T-cell (primary cell): ENCODE measurements at regions not wholly inside any gene's neighbourhood (a gene's known extent, or its start where the extent isn't known, plus 50 kb on each side); places are given as distances from the start of the nearest gene placed in this dataset.

Experiments
- ATAC-seq, 4 experiments: fragments of 200-7000 bp in 3 of 4; fragments of 150-1000 bp in 1 of 4; cut with Tn5 transposase; replicated peaks in 1 of 4; 1 replicate in 3 of 4; 2 replicates in 1 of 4; pipeline ENCODE4 v1.10.0; 2021; ENCODE audit warnings: moderate library complexity in 3 of 4, mild to moderate bottlenecking in 2 of 4, moderate number of reproducible peaks in 1 of 4
- CTCF ChIA-PET, 2 donors: fragments of 300-600 bp; sonication (Branson Sonifier 250); formaldehyde crosslinking; loops; one replicate each; lab custom pipeline; 2022; ENCODE audit warnings: antibody characterized with exemption in 2 of 2; lab: Charles Lee
- POLR2A ChIA-PET, 2 donors: fragments of 300-600 bp; sonication (Branson Sonifier 250); formaldehyde crosslinking; loops; one replicate each; lab custom pipeline; 2022; ENCODE audit warnings: antibody characterized with exemption in 2 of 2; lab: Charles Lee
- DNase-seq, 35 experiments: peaks; one replicate each; pipeline versions ENCODE4 v3.0.0 to v3.0.0-alpha.2; 2013 to 2023
- H3K27ac ChIP-seq: one replicate; pipeline ENCODE4 v1.5.1; 2013; ENCODE audit warnings: low read length
- H3K27me3 ChIP-seq, 2 experiments: replicated peaks in 1 of 2; 1 replicate in 1 of 2; 2 replicates in 1 of 2; pipeline versions ENCODE4 v1.6.1 to v1.7.0; 2013; ENCODE audit warnings: low read length in 1 of 2, mixed read lengths in 1 of 2; ENCODE audit not compliant: control insufficient read depth in 2 of 2, insufficient read depth in 2 of 2; ENCODE audit errors: extremely low read depth in 1 of 2
- H3K36me3 ChIP-seq, 2 donors: 1 replicate in 1 of 2; 2 replicates in 1 of 2; pipeline versions ENCODE4 v1.6.1 to v1.7.0; 2013; ENCODE audit warnings: low read length in 1 of 2; ENCODE audit not compliant: control insufficient read depth in 2 of 2, insufficient read depth in 1 of 2; ENCODE audit errors: extremely low read depth in 1 of 2
- H3K4me1 ChIP-seq, 2 experiments: 1 replicate in 1 of 2; 2 replicates in 1 of 2; pipeline versions ENCODE4 v1.6.1 to v1.7.0; 2013; ENCODE audit warnings: low read length in 2 of 2, mixed read lengths in 1 of 2; ENCODE audit not compliant: insufficient read depth in 2 of 2, control insufficient read depth in 1 of 2; ENCODE audit errors: extremely low read depth in 1 of 2
- H3K4me3 ChIP-seq, 2 donors: 1 replicate in 1 of 2; 2 replicates in 1 of 2; pipeline versions ENCODE4 v1.5.1 to v1.7.0; 2013; ENCODE audit warnings: mild to moderate bottlenecking in 2 of 2, low read length in 1 of 2, moderate library complexity in 1 of 2; ENCODE audit not compliant: control insufficient read depth in 1 of 2; ENCODE audit errors: extremely low read depth in 1 of 2
- H3K9me3 ChIP-seq: 2 replicates; pipeline ENCODE4 v1.7.0; 2013
- H3K27ac Mint-ChIP-seq, 2 donors: one replicate each; pipeline ENCODE4 v1.8.0; 2020 to 2021; ENCODE audit warnings: mild to moderate bottlenecking in 2 of 2, mixed read lengths in 2 of 2
- H3K27me3 Mint-ChIP-seq, 2 donors: one replicate each; pipeline ENCODE4 v1.8.0; 2021 to 2022; ENCODE audit warnings: mixed read lengths in 2 of 2
- H3K36me3 Mint-ChIP-seq: one replicate; pipeline ENCODE4 v1.8.0; 2021; ENCODE audit warnings: mixed read lengths
- H3K4me1 Mint-ChIP-seq, 3 donors: one replicate each; pipeline ENCODE4 v1.8.0; 2020 to 2022; ENCODE audit warnings: mixed read lengths in 3 of 3, mild to moderate bottlenecking in 1 of 3
- H3K4me3 Mint-ChIP-seq, 3 donors: one replicate each; pipeline ENCODE4 v1.8.0; 2020 to 2022; ENCODE audit warnings: mild to moderate bottlenecking in 3 of 3, mixed read lengths in 3 of 3, moderate library complexity in 3 of 3
- H3K9me3 Mint-ChIP-seq, 3 donors: one replicate each; pipeline ENCODE4 v1.8.0; 2020 to 2022; ENCODE audit warnings: mixed read lengths in 3 of 3
- WGBS: methylation state at CpG from one replicate; pipeline ENCODE4 v1.1.5; 2013; ENCODE audit warnings: missing lambda C conversion rate; ENCODE audit not compliant: insufficient coverage; 5-methylcytosine and 5-hydroxymethylcytosine counted together

DNA sequence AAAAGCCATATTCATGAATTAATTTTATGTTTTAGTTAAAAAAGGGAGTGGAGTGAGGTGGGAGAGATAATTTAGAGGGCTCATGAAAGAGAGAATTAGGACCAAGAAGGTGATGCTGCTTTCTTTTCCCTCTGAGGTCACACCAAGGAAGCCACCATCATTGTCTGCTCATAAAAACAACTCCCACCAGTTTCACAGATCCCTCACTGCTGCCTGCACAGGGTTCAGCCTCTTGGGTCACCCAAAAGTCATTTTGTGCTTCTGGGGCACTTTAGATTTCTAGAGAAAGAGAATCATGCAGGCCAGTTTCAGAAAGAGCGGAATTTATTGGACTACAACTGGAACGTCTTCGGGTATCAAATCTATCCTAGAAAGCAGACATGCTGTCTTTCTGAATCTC, 241.4 kb upstream of the EOMES start:
- H3K9me3 ChIP-seq, result no peaks in the 10 kb centered on the region
- H3K36me3 Mint-ChIP-seq, result no peaks in the 10 kb centered on the region
- ChIA-PET POLR2A (no interaction called here), CTCF (no interaction called here)
- no peak overlapping the region for H3K4me3 Mint-ChIP-seq
- H3K36me3 ChIP-seq, result no peaks in the 10 kb centered on the region
- H3K4me1 Mint-ChIP-seq, result no peaks in the 10 kb centered on the region
- no peak overlapping the region for H3K4me3 ChIP-seq
- DNase-seq (no peak), ATAC-seq (no peak)
- no peaks in the 10 kb centered on the region for H3K9me3 Mint-ChIP-seq
- 40% methylated on average over 3 of the region's 3 CpGs for WGBS
- no peak overlapping the region for H3K27ac Mint-ChIP-seq
- H3K27ac ChIP-seq, result no peak overlapping the region
- H3K27me3 Mint-ChIP-seq, result no peaks in the 10 kb centered on the region
- no peaks in the 10 kb centered on the region for H3K4me1 ChIP-seq
- no peaks in the 10 kb centered on the region for H3K27me3 ChIP-seq

DNA sequence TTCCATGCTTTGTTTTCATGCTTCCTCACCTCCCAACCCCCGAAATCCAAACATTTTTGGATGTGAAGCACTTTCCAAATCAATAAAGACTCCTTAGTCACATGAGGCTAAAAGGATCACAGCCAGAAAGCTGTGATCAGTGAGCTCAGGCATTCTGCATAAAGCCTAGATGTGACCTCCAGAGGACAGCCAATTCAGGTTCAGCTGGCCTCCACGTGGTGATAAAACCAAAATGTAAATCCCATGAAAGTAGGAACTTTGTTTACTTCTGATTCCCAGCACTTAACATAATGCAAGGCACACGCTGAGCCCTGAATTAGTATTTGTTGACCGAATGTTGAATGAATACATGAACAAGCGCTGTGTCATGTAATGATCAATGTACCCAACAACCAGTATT, 249.5 kb upstream of the EOMES start:
- CTCF ChIA-PET, result no interaction called here
- Histone ChIP-seq H3K27ac (no peak overlapping the region), H3K4me3 (no peak overlapping the region), H3K36me3 (no peaks in the 10 kb centered on the region), H3K4me1 (no peaks in the 10 kb centered on the region), H3K27me3 (no peaks in the 10 kb centered on the region), H3K9me3 (no peaks in the 10 kb centered on the region)
- DNase-seq (no peak), ATAC-seq (no peak)
- POLR2A ChIA-PET, result no interaction called here
- no peaks in the 10 kb centered on the region for H3K9me3 Mint-ChIP-seq
- H3K36me3 Mint-ChIP-seq, result no peaks in the 10 kb centered on the region
- peaks cover 0 to 9% (median 0%) of the 10 kb centered on the region in 3 donors for H3K4me1 Mint-ChIP-seq
- no peak overlapping the region for H3K4me3 Mint-ChIP-seq
- no peak overlapping the region for H3K27ac Mint-ChIP-seq
- whole genome bisulfite sequencing, result 65% methylated on average over 2 of the region's 5 CpGs
- H3K27me3 Mint-ChIP-seq, result no peaks in the 10 kb centered on the region

DNA sequence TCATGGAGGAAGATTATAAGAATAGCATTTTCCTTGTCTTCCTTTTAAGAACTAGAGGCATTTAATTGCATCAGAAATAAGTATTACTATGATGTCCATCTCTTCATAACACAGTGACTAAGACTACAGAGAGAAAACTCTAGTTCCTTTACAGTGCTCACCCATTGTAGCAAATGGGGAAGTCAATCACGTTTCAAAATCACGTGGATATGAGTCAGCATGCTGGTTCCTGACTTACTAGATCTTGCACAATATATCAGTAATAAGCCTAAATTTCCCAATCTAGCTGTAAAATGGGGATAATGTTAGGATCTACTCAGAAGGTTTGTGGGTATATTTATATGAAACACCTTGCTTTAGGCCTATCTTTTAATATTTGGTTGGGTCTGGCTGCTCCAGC, 254.8 kb upstream of the EOMES start:
- Histone ChIP-seq H3K9me3 (no peaks in the 10 kb centered on the region), H3K4me1 (no peaks in the 10 kb centered on the region), H3K36me3 (no peaks in the 10 kb centered on the region), H3K27ac (no peak overlapping the region), H3K4me3 (no peak overlapping the region), H3K27me3 (no peaks in the 10 kb centered on the region)
- Mint-ChIP-seq H3K36me3 (no peaks in the 10 kb centered on the region), H3K4me3 (no peak overlapping the region), H3K4me1 (peaks cover 0 to 6% (median 0%) of the 10 kb centered on the region in 3 donors), H3K9me3 (peaks cover 0 to 2% (median 0%) of the 10 kb centered on the region in 3 donors), H3K27me3 (no peaks in the 10 kb centered on the region), H3K27ac (no peak overlapping the region)
- ATAC-seq (no peak), DNase-seq (no peak)
- CTCF ChIA-PET, result no interaction called here
- WGBS, result no CpG with 5 or more reads among the region's 2 CpGs
- POLR2A ChIA-PET, result no interaction called here

DNA sequence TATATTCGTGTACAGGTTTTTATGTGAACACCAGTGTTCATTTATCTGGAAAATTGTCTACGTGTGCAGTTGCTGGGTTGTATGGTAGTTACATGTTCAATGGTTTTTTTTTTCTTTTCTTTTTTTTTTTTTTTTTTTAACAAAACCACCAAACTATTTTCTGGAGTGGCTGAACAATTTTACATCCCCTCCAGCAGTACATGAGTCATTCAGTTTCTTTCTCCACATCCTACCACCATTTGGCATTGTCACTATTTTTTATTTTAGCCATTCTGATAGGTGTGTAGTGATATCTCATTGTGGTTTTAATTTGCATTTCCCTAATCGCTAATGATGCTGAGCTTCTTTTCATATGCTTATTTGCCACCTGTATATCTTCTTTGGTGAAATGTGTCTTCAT, 256.3 kb upstream of the EOMES start:
- Mint-ChIP-seq H3K27ac (no peak overlapping the region), H3K4me1 (peaks cover 0 to 6% (median 0%) of the 10 kb centered on the region in 3 donors), H3K36me3 (no peaks in the 10 kb centered on the region), H3K9me3 (peaks cover 0 to 5% (median 0%) of the 10 kb centered on the region in 3 donors), H3K27me3 (no peaks in the 10 kb centered on the region), H3K4me3 (no peak overlapping the region)
- no peaks in the 10 kb centered on the region for H3K36me3 ChIP-seq
- DNase-seq, result no peak
- no peak for ATAC-seq
- H3K27me3 ChIP-seq, result no peaks in the 10 kb centered on the region
- WGBS, result no CpG with 5 or more reads among the region's 3 CpGs
- H3K9me3 ChIP-seq, result no peaks in the 10 kb centered on the region
- no peaks in the 10 kb centered on the region for H3K4me1 ChIP-seq
- ChIA-PET CTCF (no interaction called here), POLR2A (no interaction called here)
- H3K27ac ChIP-seq, result no peak overlapping the region
- no peak overlapping the region for H3K4me3 ChIP-seq

DNA sequence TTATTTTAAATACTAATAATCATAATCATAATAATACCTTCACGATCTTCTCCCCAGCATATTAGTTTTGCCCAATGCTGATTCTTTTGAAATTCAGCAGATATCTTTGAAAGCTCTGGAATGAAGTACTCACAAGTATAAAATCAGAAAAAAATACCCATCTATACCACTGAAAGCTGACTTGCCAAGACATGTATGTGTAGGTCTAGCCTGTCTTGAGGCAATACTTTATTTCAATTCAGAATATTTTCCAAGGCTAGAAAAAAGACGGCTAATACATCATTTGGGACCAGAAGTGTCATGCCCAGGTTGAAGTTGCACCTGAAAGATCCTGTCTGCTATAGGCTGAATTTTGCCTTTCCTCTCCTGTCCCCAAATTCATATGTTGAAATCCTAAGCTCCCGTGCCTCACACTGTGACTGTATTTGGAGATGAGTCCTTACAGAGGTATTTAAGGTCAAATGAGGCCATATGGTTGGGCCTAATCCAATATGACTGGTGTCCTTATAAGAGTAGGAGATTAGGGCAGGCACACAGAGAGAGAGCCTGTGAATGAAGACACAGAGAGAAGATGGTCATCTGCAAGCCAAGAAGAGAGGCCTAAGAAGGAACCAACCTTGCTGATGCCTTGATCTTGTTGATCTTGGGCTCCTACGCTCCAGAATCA, 255.9 kb upstream of the CMC1 start:
- Histone ChIP-seq H3K27me3 (no peaks in the 10 kb centered on the region), H3K36me3 (no peaks in the 10 kb centered on the region), H3K27ac (no peak overlapping the region), H3K9me3 (no peaks in the 10 kb centered on the region), H3K4me1 (no peaks in the 10 kb centered on the region), H3K4me3 (no peak overlapping the region)
- Mint-ChIP-seq H3K27ac (no peak overlapping the region), H3K9me3 (peaks cover 0 to 16% (median 0%) of the 10 kb centered on the region in 3 donors), H3K27me3 (peaks cover 3 to 4% of the 10 kb centered on the region in 2 donors), H3K36me3 (peaks cover 2% of the 10 kb centered on the region), H3K4me1 (peaks cover 0 to 6% (median 0%) of the 10 kb centered on the region in 3 donors), H3K4me3 (no peak overlapping the region)
- 100% methylated on average over 1 of the region's 4 CpGs for WGBS
- ChIA-PET POLR2A (no interaction called here), CTCF (no interaction called here)
- DNase-seq (no peak), ATAC-seq (no peak)

DNA sequence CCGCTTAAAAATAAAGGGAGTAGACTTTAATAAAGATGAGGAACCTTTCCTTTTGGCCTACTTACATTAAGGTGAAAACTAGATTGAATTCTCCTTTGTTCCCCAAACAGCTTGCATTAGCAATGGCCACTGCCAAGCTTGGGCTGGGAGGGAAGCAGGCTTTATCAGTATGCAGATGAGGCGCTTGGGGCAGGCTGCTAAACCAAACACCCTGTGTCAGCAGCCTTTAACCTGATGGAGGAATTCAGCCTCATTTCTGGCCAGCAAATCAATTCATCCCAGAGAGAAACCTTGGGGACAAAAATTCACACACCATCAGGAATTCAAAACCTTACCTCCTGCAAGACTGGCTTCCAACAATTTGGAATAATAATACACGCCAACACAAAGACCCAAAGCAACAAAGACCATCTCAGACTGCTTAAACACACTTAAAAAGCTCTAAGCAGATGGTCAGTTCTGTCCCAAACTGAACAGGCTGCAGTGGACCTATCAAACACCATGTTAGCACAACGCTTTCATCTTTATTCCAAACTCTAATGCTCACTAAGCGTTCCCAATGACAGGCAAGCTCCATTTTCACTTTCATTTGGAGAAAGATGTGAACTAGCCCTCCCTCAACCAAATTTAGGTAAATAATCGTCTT, 255.1 kb upstream of the CMC1 start:
- DNase-seq (no peak), ATAC-seq (no peak)
- Mint-ChIP-seq H3K4me3 (no peak overlapping the region), H3K27ac (no peak overlapping the region), H3K27me3 (peaks cover 3 to 4% of the 10 kb centered on the region in 2 donors), H3K9me3 (peaks cover 0 to 16% (median 0%) of the 10 kb centered on the region in 3 donors), H3K4me1 (no peaks in the 10 kb centered on the region), H3K36me3 (peaks cover 2% of the 10 kb centered on the region)
- ChIA-PET POLR2A (no interaction called here), CTCF (no interaction called here)
- H3K27ac ChIP-seq, result no peak overlapping the region
- 89% methylated on average over 5 of the region's 6 CpGs for WGBS
- no peaks in the 10 kb centered on the region for H3K36me3 ChIP-seq
- H3K4me3 ChIP-seq, result no peak overlapping the region
- H3K4me1 ChIP-seq, result no peaks in the 10 kb centered on the region
- no peaks in the 10 kb centered on the region for H3K27me3 ChIP-seq
- H3K9me3 ChIP-seq, result no peaks in the 10 kb centered on the region
